AG10803 (cell line): ENCODE measurements at regions not wholly inside any gene's neighbourhood (a gene's known extent, or its start where the extent isn't known, plus 50 kb on each side); places are given as distances from the start of the nearest gene placed in this dataset.

Source experiments
- DNase-seq: peaks from one replicate; pipeline ENCODE4 v3.0.0; 2010; ENCODE audit warnings: low read depth
- H3K4me3 ChIP-seq: 2 replicates; pipeline ENCODE4 v1.5.1; 2011; ENCODE audit warnings: mild to moderate bottlenecking, low read length, control low read depth
- TF ChIP-seq, protein P1 (sequence below): conservative IDR thresholded peaks from 2 replicates; pipeline ENCODE4 v1.5.1; 2011; ENCODE audit warnings: mild to moderate bottlenecking, low read length, control low read depth, inconsistent platforms

DNA sequence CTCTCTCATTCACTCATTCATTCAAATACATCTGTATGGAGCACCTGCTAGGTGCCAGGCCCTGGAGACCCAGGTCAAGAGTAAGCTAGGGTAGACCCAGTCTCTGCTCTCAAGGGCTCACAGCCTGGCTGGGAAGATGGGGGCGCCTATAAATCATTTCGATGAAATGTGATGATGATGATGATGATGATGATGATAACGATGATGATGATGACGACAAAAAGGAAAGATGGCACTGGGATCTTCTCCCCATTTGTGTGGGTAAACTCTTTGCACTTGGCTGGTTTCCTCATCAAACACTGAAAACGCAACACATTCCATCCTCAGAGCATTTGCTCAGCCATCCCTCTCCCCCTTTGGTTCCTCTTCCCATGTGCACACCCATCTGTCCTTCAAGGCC lies 188.0 kb upstream of the CDYL start:
- H3K4me3 ChIP-seq: no peak overlapping the region
- no peak for DNase-seq
- TF ChIP-seq, protein P1, sequence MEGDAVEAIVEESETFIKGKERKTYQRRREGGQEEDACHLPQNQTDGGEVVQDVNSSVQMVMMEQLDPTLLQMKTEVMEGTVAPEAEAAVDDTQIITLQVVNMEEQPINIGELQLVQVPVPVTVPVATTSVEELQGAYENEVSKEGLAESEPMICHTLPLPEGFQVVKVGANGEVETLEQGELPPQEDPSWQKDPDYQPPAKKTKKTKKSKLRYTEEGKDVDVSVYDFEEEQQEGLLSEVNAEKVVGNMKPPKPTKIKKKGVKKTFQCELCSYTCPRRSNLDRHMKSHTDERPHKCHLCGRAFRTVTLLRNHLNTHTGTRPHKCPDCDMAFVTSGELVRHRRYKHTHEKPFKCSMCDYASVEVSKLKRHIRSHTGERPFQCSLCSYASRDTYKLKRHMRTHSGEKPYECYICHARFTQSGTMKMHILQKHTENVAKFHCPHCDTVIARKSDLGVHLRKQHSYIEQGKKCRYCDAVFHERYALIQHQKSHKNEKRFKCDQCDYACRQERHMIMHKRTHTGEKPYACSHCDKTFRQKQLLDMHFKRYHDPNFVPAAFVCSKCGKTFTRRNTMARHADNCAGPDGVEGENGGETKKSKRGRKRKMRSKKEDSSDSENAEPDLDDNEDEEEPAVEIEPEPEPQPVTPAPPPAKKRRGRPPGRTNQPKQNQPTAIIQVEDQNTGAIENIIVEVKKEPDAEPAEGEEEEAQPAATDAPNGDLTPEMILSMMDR: no peak

DNA sequence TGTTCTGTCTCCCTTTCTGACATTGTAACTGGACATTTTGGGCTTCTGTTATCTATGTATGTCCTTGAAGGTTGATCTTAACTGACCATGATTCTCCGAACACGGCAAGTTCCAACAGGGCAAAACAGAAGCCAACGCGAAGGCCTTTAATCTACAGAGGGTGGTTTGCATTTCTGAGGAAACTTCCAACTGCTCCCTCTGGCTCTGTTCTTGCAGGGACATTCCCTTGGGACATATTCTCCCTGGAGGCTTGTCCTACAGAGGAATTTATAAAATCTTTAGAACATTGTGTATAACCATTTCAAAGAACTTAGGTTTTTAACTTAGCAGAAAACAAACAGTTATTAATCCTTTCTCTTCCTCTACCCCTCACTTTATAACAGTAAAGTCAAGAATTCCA lies 189.0 kb upstream of the CDYL start:
- TF ChIP-seq, protein P1: no peak
- no peak for DNase-seq
- H3K4me3 ChIP-seq: no peak overlapping the region

DNA sequence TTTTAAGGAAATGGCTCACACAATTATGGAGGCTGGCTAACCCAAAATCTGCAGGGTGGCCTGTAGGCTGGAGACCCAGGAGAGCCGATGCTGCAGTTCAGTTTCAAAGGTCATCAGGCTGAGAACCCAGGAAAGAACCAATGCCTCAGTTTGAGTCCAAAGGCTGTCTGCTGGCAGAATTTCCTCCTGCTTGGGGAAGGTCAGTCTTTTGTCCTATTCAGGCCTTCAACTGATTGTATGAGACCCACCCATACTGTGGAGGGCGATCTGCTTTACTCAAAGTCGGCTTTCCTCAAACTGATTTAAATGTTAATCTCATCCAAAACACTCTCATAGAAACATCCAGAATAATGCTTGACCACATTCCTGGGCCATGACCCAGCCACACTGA lies 189.7 kb upstream of the CDYL start:
- H3K4me3 ChIP-seq: no peak overlapping the region
- TF ChIP-seq, protein P1: no peak
- DNase-seq: no peak

DNA sequence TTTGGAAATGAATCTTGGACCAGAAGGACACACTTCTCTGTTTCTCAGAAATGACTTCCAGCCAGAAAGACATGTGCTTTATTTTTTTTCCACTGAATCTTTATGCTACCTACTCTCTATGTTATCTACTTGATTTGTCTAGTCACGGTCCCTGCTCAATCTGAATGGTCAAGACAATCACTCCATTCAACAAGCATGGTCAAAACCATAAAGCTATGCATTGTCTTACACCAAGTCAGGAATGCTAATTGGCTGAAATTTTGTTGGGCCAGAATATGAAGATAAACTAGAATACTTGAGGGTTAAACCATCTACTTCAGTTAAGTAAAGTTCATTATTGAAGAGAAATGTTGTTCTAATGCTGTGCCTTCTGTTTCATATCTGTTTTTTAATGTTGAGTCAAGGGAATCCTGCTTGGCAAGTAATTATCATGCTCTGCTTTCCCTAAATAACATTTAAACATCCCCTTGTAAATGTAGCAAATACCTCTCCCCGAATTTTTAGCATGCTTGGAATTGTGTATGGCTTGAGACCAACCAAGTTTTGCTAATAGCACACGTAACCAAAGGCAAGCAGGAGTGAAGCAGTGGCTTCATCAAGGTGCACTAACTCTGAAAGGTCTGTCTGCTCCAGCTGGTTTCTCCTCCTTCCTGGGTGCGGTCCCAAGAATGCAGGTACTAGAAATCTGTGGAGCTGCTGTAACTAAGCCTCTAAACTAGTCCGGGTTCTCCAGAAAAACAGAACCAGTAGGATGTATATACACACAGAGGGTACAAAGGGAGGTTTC lies 190.3 kb upstream of the CDYL start:
- TF ChIP-seq, protein P1: no peak
- H3K4me3 ChIP-seq: no peak overlapping the region
- no peak for DNase-seq

DNA sequence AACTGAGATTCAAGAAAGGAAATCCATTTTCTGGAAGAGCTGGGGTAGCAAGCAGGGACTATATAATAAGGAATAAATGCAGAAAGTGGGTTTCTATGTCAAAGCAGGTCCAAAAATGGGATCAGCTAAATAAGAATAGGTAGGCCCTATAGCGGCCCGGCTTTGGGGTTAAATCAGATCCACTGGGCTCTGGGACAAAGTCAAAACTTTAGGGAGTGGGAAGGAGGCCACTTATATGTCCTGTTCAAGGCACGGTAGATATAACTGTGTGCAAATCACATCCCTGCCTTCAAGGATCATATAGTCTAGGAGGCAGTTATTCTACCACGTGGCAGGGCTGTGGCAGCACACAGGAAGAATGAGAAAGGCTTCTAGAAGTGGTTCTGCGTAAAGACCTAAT lies 191.4 kb upstream of the CDYL start:
- TF ChIP-seq, protein P1: no peak

DNA sequence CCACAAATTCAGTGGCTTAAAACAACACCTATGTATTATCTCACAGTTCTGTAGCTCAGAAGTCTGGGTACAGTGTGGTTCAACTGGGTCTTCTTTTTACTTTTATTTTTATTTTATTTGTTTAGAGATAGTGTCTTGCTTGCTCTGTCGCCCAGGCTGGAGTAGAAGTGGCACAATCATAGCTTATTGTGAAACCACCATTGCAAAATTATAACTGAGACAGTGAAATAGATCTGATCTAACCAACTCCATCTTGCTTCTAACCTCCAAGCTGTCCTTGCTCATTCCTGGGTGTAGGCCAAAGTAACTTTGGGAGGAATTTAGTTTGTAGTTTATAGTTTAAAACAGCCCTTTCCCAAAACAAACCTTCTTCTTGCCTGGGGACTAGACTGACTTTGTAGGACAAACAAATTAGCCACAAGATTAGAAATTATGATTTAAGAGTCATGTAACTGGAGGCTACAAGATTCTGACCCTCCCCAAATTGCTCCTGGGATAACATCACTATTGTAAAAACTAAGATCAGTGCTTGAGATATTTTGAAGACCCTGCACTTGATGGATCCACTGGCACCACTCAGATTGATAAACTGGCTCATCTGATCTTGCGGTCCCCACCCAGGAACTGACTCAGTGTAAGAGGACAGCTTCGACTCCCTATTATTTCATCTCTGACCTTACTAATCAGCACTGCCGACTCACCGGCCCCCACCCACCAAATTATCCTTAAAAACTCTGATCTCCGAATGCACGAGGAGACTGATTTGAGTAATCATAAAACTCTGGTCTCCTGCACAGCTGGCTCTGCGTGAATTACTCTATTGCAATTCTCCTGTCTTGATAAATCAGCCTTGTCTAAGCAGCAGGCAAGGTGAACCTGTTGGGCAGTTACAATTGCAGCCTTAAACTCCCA lies 193.4 kb upstream of the CDYL start:
- DNase-seq: peak; percentile 91
- TF ChIP-seq, protein P1: no peak
- no peak overlapping the region for H3K4me3 ChIP-seq

More for the DNA sequence above, 191.4 kb upstream of the CDYL start:
- DNase-seq: no peak
- H3K4me3 ChIP-seq: no peak overlapping the region
